Limb (tissue), 2 donors: ENCODE measurements at regions not wholly inside any gene's neighbourhood (a gene's known extent, or its start where the extent isn't known, plus 50 kb on each side); places are given as distances from the start of the nearest gene placed in this dataset.

ENCODE experiments used
- DNase-seq, 2 donors: peaks; one replicate each; pipeline ENCODE4 v3.0.0-alpha.2; 2016; ENCODE audit errors: extremely low spot score in 2 of 2

DNA sequence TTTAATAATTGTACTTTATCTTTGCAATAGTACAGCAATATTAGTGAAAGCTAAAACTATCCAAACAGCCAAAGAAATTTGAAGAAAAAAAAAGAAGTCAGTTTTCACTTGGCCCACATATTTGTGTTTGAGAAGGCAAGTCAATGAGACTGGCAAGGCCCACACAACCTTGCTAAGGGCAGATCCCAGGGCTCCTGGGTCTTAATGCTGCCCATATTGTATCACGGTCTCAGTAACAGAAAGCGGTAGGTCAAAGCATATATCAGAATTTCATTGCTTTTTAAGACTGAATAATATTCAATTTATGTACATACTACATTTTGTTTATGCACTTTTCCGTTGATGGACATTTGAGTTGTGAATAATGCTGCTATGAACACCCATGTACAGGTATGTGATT, 262.0 kb upstream of the TOPAZ1 start:
- DNase-seq, result no peak

DNA sequence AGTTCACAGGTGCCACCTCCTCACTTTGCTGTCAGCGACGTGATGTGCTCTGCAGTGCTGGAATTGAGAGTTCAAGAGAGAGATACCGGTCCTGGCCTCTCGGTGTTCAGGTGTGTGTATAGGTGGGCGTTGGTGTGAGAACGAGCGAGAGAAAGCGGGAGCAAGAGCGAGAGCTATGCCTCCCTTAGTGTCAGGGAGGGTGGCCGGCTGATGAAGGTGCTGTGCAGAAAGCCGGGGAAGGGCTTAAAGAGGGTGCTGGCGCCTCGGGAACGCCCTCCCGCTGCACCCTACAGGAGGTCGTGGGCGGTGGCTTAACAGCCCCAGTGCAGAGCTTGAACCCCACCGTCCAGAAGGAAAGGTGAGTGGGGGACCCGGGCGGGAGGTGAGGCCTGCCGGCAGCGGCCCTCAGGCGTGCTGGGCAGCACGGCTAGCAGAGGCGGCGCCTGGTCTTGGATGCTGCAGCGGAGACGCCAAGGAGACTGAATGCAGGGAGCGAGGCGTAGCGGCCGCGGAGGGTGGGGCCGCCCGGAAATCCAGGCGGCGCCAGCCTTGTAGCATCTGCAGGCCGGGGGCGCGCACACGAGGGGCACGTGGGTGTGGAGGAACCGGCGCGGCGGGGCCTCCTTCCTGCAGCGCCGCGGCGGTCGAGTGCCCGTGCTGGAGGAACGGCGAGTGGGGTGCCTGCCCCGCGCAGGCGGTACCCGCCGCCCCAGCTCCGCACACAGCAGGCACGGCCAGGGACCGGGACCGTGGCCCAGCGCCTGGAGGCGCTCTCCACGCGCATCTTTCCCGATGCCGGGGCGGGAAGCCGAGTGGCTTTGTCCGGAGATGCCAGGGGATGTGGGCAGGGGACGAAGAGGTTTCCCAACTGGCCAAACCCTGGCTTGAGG, 246.8 kb upstream of the TOPAZ1 start:
- DNase-seq, result peak in 1 of 2 donors; percentile 74

DNA sequence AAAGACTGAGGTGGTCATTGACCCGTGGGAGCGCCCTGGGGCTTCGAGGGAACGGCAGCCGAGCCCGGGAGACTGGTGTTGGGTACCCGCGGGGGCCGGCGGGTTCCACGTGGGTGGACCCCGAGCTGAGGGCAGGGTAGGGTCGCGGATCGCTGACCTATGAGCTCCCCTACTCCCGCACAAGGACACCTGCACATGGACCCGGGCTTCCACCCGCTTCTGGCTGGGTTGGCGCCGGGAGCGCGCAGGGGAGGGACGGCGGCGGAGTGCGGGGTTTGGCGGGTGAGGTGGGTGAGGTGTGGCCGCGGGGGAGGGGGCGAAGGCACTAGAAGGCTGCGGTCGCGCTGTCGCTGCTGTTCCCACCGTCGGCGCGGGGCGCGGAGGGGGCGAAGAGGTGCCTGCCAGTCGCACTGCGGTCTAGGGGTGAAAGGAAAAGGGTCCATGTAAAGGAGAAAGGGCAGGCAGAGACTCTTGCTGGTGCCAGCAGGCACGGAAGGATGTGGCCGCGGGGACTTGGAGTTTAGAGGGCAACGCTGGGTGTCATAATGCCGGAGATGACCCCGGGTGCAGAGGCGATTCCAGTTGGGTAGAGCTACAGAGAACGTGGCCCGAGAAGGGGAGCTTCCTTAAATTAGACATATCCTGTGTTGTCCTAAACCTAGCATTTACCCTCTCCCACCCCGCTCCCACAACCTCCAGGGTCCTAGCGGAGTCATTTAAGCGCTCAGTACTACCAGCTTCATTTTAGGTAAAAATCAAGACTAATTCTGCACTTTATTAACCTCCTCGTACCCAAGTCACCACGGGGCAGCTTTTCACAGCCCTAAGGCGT, 245.9 kb upstream of the TOPAZ1 start:
- no peak for DNase-seq

DNA sequence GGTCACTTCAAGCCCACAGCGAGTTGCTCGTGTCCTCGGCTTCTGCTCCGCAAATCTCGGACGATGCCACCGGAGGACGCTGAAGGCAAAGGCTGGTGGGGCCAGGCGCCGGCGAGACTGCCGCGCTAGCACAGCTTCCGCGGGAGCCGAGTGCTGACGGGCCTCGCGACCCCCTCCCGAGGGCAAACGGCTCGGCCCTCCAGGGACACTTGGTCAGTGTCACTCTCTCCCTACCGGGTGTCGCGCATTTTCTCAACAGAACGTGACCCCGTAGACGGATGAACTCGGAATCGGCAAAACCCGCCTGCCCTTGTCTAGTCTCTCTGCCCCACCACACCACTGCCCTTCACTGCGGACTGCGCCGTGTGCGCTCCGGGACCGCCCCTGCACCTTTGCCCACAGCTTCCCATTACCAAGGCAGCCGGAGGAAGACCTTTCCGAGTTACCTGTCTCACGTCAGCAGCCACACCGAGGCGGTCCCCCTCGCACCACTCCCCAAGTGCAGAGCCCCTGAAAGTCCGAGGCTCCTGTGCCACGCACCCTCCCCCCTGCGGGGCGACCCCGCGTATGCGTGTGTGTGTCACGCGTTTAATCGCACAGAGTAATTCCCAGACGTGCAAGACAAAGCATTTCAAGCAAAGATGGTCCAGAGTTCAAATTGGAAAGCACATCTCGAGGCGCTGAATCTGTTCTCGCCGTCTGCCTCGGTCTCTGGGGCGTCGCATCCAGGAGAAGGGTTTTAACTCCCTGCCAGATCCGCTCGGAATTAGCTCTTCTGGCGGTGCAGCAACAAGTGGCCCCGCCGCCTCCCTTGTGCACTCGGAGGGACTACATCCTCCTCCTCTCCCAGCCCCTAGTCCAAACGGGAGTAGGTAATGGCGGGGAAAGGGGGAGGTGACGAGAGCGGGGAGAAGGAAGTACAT, 245.0 kb upstream of the TOPAZ1 start:
- DNase-seq, result peak in 1 of 2 donors; percentile 64

DNA sequence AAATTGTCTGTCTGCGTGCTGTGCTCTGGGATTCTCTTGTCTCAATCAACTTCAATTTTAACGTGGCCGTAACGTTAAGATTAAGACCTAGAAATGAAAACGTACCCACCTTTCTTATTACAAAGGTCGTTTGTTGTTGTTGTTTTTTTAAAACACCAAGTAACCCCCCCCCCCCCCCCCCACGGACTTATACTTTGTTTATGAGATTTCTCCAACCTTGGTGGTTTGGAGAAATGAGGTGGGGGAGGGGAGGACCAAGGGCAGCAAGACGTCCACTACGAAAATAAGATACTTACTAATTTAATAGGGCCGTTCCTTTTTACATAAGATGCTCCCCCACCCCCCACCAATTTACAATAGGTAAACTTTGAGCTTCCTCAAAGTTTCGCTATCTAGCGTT, 244.4 kb upstream of the TOPAZ1 start:
- DNase-seq, result no peak

DNA sequence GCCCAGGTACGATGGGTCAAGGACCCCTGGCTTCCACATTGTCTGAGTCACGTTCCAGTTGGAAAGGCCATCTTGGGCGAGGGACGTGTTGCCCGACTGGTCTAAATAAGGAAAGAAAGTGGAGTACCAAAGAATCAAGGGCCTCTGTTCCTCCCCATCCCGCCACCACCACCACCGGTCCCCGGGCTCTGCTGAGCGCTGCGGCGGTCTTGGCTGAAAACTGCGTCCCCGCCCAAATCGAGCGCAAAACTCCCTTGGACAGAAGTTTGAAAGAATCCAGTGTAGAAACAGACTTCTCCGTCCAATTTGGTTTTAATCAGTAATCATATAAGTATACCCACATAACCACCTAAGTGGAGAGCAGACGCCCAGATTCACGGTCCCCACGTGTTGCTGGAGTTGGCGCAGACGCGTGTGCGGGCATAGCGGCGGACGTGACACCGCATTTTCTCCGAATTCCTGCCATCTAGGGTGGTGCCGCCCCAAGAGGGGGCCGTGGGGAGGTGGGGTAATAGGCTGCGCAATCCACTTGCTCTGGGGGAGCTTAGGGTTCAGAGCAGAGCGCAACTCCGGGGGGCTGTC, 243.8 kb upstream of the TOPAZ1 start:
- DNase-seq, result peak in 1 of 2 donors; percentile 50

DNA sequence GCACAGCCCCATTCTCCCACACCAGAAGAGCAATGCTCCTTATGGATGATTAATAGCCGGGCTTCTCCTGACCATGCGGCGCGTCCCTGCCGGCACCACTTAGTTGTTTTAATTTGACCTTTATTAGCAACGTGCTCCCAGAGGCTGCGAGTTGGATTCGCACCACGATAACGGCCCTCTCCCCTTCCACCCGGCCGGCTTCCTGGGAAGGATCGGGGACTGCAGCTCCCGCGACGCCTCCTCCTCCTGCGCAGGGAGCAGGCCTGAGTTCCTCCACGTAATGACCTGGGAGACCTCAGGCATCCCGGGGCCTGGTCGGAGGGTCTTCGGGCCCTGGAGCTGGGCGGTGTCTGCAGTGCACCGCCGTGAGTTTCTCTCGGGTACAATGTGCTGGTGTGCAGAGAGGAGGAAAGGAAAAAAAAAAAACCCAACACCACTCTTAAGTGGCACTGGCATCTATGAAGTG, 243.3 kb upstream of the TOPAZ1 start:
- no peak for DNase-seq

DNA sequence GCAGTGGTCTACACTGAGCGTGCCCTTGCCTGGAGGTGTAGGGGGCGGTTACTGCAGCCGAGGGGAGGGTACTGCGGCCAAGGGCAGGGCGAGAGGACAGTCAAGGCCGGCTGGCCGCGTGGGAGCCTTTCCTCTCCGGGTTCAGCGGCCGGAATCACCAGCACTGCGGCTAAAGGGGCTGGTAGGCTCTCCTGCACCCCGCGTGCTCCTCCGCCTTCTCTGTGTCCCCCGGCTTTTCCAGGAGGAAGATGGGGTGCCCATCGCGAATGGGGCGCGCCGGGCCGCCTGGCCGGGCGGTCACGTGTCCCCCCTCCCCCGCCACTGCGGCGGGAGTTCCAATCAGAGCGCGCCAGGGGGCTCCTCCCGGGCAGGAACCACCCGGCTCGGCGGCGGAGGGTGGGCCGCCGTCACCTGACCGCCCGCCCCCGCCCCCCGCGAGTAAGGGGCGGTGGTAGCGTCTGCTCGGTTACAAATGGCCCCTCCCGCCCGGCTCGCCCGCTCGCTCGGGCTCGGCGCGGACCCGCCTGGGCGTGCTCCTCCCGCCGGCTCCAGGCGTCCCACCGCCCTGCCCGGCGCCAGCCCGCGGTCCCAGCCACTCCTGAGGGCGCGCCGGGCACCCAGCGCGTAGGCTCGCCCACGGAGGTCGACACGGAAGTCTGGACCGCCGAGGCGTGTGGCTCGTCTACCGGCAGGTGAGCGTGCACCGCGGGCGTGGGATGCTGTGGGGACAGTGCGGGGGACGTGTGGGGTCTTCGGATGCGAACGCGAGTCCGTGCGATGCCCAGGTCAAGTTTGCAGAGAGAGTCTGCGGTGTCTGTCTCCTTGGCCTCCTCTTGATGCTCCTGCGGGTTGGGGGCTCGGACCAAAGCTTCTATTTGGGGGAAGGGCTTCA, 242.6 kb upstream of the TOPAZ1 start:
- DNase-seq, result peak; percentile 18 to 84

DNA sequence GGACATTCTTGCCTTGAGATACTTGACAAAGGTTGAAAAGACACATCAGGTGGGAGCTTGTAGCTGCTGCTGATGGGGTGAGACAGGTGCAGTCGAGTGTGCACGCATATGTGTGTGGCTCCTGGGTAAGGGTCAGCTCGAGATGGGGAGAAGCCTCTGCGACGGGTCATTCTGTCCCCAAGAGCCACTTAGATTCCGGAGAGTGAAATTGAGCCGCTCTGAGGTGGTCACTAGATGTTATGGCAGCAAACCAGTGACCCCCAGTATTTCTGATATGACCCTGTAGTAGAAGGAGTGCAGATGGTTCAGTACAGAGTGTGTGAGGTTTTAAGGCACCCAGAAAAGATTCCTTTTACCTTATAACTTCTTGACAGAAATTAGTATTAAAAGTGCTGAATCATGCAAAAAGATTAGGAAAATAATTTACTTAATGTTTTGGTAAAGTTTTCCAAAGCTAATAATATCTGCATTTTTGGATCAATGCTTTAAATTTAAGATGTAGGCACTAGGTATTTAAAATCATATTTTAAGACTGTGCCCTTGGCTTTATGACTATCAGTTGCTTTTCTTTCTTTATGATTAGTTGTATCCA, 241.9 kb upstream of the TOPAZ1 start:
- DNase-seq, result no peak

DNA sequence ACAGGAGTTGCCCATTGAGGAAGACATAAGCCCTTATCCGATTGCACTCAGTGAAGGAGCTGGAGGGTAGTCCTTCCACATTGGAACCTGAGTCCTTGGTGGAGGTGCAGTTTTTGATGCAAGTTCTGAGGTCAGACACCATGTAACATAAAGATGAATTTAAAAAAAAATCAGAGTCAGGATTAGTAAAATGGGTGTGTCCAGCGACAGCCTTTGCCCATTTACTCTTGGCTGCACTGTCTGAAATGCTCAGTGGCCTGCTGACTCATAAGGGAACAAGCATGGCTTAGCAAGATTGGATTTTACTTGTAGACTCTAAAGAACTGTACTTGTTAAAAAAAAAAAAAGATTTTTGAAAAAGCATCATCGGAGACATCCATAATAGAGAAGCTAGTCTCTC, 241.1 kb upstream of the TOPAZ1 start:
- DNase-seq, result no peak

DNA sequence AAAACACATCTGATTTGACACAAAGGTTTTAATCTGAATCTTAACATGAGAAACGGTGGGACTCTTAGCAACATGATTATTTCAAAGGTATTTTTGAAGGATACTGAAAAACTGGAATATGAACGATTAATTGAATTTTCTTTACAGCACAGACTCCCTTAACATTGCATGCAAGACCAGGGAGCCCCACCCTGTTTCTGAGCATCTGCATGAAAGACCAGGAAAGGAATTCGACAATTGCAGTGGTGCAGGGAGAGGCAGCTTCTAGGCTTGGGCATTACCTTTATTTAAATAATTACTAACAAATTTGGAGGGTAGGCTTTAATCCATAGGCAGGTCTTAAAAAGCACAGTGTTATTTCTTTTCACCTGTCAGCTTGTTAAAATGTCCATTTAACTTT, 240.6 kb upstream of the TOPAZ1 start:
- DNase-seq, result no peak

DNA sequence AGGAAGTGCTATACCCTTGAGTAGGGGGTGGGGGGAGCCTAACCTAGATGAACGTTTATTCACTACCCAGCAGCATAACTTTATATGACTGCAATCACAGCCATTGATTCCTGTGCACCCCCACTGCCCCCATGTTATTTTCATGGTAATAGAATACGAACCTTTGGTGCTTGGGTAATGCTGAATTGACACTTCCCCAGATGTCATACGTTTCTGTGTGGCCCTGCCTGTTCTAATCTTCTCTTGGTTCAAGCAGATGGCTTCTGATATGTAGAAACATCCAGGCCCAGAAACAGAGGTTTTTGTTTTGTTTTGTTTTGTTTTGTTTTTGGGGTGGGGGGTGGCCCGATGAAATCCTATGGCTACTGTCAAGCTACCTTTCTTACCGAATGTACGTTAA, 237.9 kb upstream of the TOPAZ1 start:
- DNase-seq, result no peak

DNA sequence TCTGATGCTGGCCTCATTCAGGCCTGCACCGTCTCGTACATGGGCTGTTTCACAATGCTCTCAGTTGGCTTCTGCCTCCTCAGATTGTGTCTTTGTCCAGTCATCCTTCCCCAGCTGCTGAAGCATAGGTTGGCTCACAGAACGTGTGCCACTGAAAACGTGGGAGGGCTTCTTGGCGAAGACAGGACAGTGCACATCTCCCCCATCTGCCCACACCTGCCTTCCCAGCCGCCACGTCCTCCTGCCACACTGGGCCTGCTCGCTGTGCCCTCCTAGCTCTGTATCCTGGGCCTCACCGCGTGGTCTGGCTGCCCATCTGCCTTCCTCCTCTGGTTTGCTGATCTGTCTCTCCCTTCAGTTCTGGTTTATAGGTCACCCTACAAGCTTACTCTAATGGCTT, 230.0 kb upstream of the TOPAZ1 start:
- no peak for DNase-seq

DNA sequence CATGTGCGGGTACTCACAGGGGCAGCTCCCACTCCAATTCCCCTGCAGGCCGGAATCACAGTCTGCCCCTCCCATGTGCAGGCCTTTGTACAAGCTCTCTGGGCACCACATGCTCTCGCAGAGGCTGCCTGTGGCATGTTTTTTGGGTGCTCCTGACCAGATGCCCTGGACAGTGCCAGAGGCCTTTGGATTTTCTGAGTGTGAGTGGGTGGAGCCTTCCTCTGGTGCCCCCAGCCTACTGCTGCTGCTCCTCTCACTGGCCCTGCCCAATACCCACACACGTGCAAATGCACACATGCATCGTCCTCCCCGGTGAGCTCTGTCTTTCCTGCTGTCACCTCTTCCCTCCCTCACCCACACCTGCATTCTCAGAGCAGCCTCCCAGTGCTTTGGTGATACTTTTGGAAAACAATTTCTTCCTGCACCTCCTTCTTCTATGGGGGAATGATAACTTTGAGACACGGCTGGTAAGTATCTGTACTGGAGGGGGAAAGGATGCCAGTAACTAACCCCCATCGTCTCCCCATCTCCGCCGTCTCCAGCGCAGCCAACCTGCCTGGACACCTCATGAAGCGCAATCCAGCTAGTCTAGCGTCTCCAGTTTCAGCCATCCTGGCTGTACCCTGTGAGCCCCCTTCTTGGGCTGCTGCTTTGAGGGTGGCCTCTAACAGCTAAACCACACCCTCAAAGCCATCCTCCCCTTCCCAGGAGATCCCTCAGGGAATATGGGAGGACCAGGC, 229.4 kb upstream of the TOPAZ1 start:
- no peak for DNase-seq

DNA sequence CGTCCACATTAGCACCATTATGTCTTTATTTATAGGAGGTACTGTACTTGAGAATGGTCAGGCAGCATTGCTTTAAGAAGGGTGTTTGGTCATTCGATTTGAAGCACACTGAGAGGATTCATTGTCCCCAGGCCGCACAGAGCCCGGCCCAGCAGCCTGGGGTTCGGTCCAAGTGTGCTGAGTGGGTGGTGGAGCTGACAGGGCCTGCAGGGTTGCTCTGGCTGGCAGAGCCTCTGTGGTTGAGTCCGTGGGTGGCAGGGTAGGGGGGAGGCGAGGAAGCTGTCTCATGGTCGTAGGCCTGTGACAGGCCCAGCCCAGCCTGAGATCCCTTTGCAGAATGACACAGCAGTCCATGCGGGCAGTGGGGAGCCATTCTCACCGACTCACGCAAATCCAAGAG, 227.7 kb upstream of the TOPAZ1 start:
- DNase-seq, result no peak

DNA sequence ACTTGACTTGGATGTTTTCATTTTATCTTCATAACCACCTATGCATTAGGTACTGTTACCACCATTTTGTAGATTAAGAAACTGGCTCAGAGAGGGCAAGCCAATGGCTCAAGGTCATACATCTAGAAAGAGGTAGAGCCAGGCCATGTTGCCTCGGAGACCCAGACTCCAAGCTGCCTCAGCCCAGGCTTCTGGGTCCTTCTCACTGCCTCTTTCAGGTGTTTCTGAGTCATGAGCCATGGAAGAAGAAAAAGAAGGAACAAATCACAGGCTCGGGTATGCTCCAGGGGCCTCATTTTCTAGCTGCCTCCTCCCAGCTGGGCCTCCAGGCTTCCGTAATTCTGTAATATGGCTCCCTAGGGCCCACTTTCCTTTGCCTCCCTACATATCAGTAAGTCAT, 226.5 kb upstream of the TOPAZ1 start:
- no peak for DNase-seq

DNA sequence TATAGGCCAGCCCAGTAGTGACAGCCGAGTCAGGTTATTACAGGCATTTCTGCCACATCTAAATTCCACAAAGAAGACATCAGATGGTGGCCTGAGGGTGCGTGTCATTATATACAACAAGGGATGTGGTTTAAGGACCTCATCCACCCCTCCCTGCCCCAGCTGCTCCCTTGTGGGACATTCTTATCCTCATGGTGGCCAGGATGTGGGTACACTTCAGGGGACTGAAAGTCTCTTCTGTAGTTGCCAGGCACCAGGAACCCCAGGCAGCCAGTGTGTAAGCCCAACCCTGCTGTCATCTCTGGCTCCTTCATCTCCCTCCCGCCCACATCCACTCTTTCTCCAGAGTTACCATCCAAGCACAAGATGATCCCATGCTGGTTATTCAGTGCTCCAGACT, 224.9 kb upstream of the TOPAZ1 start:
- no peak for DNase-seq

DNA sequence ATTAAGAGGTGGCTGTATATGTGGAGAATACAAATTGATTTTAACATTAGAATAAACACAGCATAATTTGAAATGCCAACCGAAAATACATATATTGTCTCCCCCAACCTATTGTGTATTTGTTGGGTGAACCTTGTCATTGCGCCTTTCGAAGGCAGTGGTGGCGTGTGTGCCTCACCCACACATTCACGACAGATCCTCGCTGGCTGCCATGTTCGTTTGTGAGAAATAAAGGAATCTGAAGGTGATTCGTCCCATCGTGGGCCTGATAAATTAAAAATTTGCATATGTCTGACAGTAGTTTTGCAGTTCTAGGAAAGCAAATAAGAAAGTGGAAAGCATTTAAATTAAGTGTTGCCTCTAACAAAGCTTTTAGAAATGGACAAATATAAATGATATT, 222.8 kb upstream of the TOPAZ1 start:
- no peak for DNase-seq

DNA sequence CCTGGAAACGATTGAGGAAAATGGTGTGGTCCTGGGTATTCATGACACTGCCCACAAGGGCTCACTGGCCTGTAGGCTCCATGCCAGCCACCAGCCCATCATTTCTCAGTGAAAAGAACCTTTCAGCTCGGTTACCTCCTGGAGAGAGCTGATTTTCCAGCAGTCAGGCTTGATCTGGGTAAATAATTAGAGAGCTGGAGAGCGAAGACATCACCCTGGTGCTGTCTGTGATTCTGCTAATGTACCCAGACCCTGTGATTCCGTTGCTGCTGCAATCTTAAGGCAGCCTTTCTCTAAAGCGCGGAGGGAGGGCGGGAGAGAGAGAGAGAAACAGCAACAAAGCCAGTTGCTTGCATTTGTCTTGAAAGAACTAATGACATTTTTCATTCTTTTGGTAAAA, 221.9 kb upstream of the TOPAZ1 start:
- DNase-seq, result peak in 1 of 2 donors; percentile 43
